Body of pancreas (tissue), 4 donors: ENCODE measurements at regions not wholly inside any gene's neighbourhood (a gene's known extent, or its start where the extent isn't known, plus 50 kb on each side); places are given as distances from the start of the nearest gene placed in this dataset.
A peak's percentile ranks its signal among the peaks of the same experiment; 100 is the strongest.

Source experiments
- ATAC-seq: fragments of 150-250 bp; one replicate; pipeline ENCODE4 v1.9.1; 2016
- DNase-seq, 4 donors: peaks; one replicate each; pipeline ENCODE4 v3.0.0-alpha.2; 2019
- H3K27ac ChIP-seq, 4 donors: fragments of 200-600 bp; sonication (generic); 1 replicate in 3 of 4; 2 replicates in 1 of 4; pipeline versions ENCODE4 v1.5.1 to v1.6.1; 2016 to 2019; ENCODE audit warnings: mild to moderate bottlenecking in 1 of 4, mixed read lengths in 1 of 4, moderate library complexity in 1 of 4
- H3K27me3 ChIP-seq, 2 donors: fragments of 200-600 bp; sonication (generic); one replicate each; pipeline ENCODE4 v1.6.0; 2016; ENCODE audit warnings: mild to moderate bottlenecking in 1 of 2
- H3K36me3 ChIP-seq, 2 donors: fragments of 200-600 bp; sonication (generic); replicated peaks in 1 of 2; 2 replicates each; pipeline ENCODE4 v1.5.1; 2016; ENCODE audit warnings: low read depth in 2 of 2; ENCODE audit not compliant: insufficient read depth in 1 of 2
- H3K4me1 ChIP-seq: fragments of 200-600 bp; sonication (generic); one replicate; pipeline ENCODE4 v1.6.0; 2016
- H3K4me3 ChIP-seq, 2 donors: fragments of 200-600 bp; sonication (generic); 1 replicate in 1 of 2; 2 replicates in 1 of 2; pipeline ENCODE4 v1.5.1; 2016 to 2019
- H3K9me3 ChIP-seq, 3 donors: fragments of 200-600 bp; sonication (generic); 1 replicate in 2 of 3; 2 replicates in 1 of 3; pipeline ENCODE4 v1.5.1; 2016
- POLR2A ChIP-seq, 3 donors: fragments of 450-650 bp; IDR thresholded peaks; one replicate each; pipeline ENCODE4 v1.6.1; 2016; ENCODE audit warnings: antibody characterized with exemption in 3 of 3, mild to moderate bottlenecking in 2 of 3
- WGBS, 2 donors: methylation state at CpG; one replicate each; pipeline ENCODE4 v1.1.5; 2017; 5-methylcytosine and 5-hydroxymethylcytosine counted together
- intact Hi-C: fragments of 100-400 bp; cut with DNase I; formaldehyde crosslinking; loops from one replicate; pipeline ENCODE4 v1.15.1; 2023
- TF ChIP-seq, protein P1 (sequence below), 7 experiments: fragments of 450-650 bp in 4 of 7; fragments of 200-600 bp in 3 of 7; sonication (generic) in 3 of 7; IDR thresholded peaks; one replicate each; pipeline ENCODE4 v1.5.1; 2016 to 2019; ENCODE audit warnings: antibody characterized with exemption in 7 of 7

GRCh38 chr4:26086621-26087441 lies 172.8 kb downstream of the SMIM20 start:
- intact Hi-C loops: no loop called here
- H3K27ac ChIP-seq: no peak overlapping the region
- H3K9me3 ChIP-seq: no peaks in the 10 kb centered on the region
- H3K4me1 ChIP-seq: no peaks in the 10 kb centered on the region
- no peak overlapping the region for H3K4me3 ChIP-seq
- TF ChIP-seq POLR2A (IDR thresholded peaks at IDR 0.05): no peak
- TF ChIP-seq, protein P1, sequence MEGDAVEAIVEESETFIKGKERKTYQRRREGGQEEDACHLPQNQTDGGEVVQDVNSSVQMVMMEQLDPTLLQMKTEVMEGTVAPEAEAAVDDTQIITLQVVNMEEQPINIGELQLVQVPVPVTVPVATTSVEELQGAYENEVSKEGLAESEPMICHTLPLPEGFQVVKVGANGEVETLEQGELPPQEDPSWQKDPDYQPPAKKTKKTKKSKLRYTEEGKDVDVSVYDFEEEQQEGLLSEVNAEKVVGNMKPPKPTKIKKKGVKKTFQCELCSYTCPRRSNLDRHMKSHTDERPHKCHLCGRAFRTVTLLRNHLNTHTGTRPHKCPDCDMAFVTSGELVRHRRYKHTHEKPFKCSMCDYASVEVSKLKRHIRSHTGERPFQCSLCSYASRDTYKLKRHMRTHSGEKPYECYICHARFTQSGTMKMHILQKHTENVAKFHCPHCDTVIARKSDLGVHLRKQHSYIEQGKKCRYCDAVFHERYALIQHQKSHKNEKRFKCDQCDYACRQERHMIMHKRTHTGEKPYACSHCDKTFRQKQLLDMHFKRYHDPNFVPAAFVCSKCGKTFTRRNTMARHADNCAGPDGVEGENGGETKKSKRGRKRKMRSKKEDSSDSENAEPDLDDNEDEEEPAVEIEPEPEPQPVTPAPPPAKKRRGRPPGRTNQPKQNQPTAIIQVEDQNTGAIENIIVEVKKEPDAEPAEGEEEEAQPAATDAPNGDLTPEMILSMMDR (IDR thresholded peaks at IDR 0.05): no peak
- DNase-seq: no peak
- no peak for ATAC-seq
- no peaks in the 10 kb centered on the region for H3K27me3 ChIP-seq
- 77 to 79% methylated on average over 10 of the region's 10 CpGs for WGBS, 2 donors
- H3K36me3 ChIP-seq: no peaks in the 10 kb centered on the region

- WGBS, 2 donors: 69 to 80% methylated on average over 4 of the region's 4 CpGs
- Histone ChIP-seq H3K9me3 (no peaks in the 10 kb centered on the region), H3K36me3 (no peaks in the 10 kb centered on the region), H3K4me1 (no peaks in the 10 kb centered on the region), H3K4me3 (no peak overlapping the region), H3K27me3 (no peaks in the 10 kb centered on the region), H3K27ac (no peak overlapping the region)
- ATAC-seq: no peak
- DNase-seq: peak in 1 of 4 donors; percentile 6
- intact Hi-C loops: no loop called here
- no peak for TF ChIP-seq POLR2A (IDR thresholded peaks at IDR 0.05)
- TF ChIP-seq, protein P1 (IDR thresholded peaks at IDR 0.05): no peak
Observed at GRCh38 chr4:26088433-26088928, 174.5 kb downstream of the SMIM20 start.

- DNase-seq (no peak), ATAC-seq (no peak)
- Histone ChIP-seq H3K4me1 (no peaks in the 10 kb centered on the region), H3K4me3 (no peak overlapping the region), H3K27me3 (no peaks in the 10 kb centered on the region), H3K9me3 (no peaks in the 10 kb centered on the region), H3K36me3 (no peaks in the 10 kb centered on the region), H3K27ac (no peak overlapping the region)
- intact Hi-C loops: no loop called here
- TF ChIP-seq POLR2A (IDR thresholded peaks at IDR 0.05): no peak
- TF ChIP-seq, protein P1 (IDR thresholded peaks at IDR 0.05): no peak
- WGBS, 2 donors: 79 to 81% methylated on average over 3 of the region's 3 CpGs
Observed at GRCh38 chr4:26093551-26093950, 179.5 kb downstream of the SMIM20 start.

DNA sequence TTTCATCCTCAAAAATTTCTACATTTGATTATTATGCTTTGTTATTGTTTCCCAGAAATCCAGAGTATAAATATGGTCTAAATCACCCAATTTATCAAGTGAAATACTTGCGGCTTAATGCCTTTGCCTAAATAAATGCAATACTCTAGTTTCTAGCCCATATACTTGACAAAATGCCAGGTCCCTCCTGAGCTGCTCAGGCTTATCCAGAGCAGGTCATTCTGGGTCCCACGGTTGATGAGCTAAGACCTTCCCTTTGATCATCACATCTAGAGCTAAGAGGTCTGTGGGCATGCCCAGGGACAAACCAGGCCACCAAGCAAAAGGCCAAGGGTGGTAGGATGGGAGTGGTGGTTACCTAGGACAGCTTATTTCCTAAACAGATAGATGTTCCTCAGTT lies 180.1 kb downstream of the SMIM20 start:
- Histone ChIP-seq H3K4me1 (no peaks in the 10 kb centered on the region), H3K36me3 (no peaks in the 10 kb centered on the region), H3K27me3 (no peaks in the 10 kb centered on the region), H3K27ac (no peak overlapping the region), H3K4me3 (no peak overlapping the region), H3K9me3 (no peaks in the 10 kb centered on the region)
- DNase-seq (no peak), ATAC-seq (no peak)
- no peak for TF ChIP-seq POLR2A (IDR thresholded peaks at IDR 0.05)
- TF ChIP-seq, protein P1 (IDR thresholded peaks at IDR 0.05): no peak
- 82 to 84% methylated on average over 2 of the region's 2 CpGs for WGBS, 2 donors
- intact Hi-C loops: no loop called here

DNA sequence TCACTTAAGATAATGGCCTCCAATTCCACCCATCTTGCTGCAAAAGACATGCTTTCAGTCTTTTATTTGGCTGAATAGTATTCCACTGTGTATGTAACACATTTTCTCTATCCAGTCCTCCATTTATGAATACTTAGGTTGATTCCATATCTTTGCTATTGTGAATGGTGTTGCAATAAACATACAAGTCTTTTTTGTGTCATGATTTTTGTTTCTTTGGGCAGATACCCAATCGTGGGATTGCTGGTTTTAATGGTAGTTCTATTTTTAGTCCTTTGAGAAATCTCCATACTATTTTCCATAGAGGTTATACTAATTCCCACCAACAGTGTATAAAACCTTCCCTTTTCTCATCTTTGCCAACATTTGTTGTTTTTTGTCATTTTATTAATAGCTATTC lies 180.9 kb downstream of the SMIM20 start:
- WGBS, 2 donors: 68 to 72% methylated on average over 1 of the region's 1 CpG

More for the DNA sequence above, 180.9 kb downstream of the SMIM20 start:
- Histone ChIP-seq H3K9me3 (no peaks in the 10 kb centered on the region), H3K36me3 (no peaks in the 10 kb centered on the region), H3K4me1 (no peaks in the 10 kb centered on the region), H3K27ac (no peak overlapping the region), H3K4me3 (no peak overlapping the region), H3K27me3 (no peaks in the 10 kb centered on the region)
- no peak for ATAC-seq
- intact Hi-C loops: no loop called here
- no peak for DNase-seq
- no peak for TF ChIP-seq POLR2A (IDR thresholded peaks at IDR 0.05)
